ENCODE measurements at regions not wholly inside any gene's neighbourhood (a gene's known extent, or its start where the extent isn't known, plus 50 kb on each side); places are given as distances from the start of the nearest gene placed in this dataset.

DNA sequence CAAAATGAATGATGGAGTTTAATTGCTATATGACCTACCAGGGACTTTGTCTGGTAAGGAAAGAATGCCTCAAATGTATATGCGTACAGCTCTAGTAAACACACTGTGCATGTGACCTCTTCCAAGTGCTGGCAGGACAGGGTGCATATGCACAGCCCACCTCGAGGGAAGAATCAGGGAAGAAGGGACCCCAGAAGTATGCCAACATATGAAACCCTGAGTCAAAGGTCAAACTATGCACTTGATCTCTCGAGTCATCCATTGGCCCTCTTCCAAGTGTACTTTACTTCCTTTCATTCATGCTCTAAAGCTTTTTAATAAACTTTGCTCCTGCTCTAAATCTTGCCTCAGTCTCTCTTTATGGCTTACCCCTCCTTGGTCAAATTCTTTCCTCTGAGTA lies 804.6 kb upstream of the COX7C start:
- TF ChIP-seq, protein P1, sequence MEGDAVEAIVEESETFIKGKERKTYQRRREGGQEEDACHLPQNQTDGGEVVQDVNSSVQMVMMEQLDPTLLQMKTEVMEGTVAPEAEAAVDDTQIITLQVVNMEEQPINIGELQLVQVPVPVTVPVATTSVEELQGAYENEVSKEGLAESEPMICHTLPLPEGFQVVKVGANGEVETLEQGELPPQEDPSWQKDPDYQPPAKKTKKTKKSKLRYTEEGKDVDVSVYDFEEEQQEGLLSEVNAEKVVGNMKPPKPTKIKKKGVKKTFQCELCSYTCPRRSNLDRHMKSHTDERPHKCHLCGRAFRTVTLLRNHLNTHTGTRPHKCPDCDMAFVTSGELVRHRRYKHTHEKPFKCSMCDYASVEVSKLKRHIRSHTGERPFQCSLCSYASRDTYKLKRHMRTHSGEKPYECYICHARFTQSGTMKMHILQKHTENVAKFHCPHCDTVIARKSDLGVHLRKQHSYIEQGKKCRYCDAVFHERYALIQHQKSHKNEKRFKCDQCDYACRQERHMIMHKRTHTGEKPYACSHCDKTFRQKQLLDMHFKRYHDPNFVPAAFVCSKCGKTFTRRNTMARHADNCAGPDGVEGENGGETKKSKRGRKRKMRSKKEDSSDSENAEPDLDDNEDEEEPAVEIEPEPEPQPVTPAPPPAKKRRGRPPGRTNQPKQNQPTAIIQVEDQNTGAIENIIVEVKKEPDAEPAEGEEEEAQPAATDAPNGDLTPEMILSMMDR (IDR thresholded peaks at IDR 0.05): no peak
- TF ChIP-seq POLR2A (IDR thresholded peaks at IDR 0.05): no peak
